H9 (cell line): ENCODE measurements at regions not wholly inside any gene's neighbourhood (a gene's known extent, or its start where the extent isn't known, plus 50 kb on each side); places are given as distances from the start of the nearest gene placed in this dataset.

Experiments
- DNase-seq: peaks from one replicate; pipeline ENCODE4 v3.0.0-alpha.2; 2017
- H2AFZ ChIP-seq: one replicate; pipeline ENCODE4 v1.6.1; 2013; ENCODE audit warnings: mild to moderate bottlenecking, low read length, control low read depth, moderate library complexity
- H2AK5ac ChIP-seq: 2 replicates; pipeline ENCODE4 v1.6.1; 2013; ENCODE audit warnings: low read length, control low read depth, mixed read lengths; ENCODE audit not compliant: insufficient read length
- H2BK120ac ChIP-seq: one replicate; pipeline ENCODE4 v1.6.1; 2013; ENCODE audit warnings: low read depth, mild to moderate bottlenecking, low read length, control low read depth, inconsistent platforms; ENCODE audit not compliant: poor library complexity, severe bottlenecking
- H2BK12ac ChIP-seq: 2 replicates; pipeline ENCODE4 v1.6.1; 2013; ENCODE audit warnings: low read length, control low read depth, mixed read lengths, low read depth; ENCODE audit not compliant: insufficient read length
- H2BK15ac ChIP-seq: 2 replicates; pipeline ENCODE4 v1.6.1; 2013; ENCODE audit warnings: low read depth, low read length, control low read depth
- H2BK20ac ChIP-seq: one replicate; pipeline ENCODE4 v1.6.1; 2013; ENCODE audit warnings: low read depth, mild to moderate bottlenecking, low read length, control low read depth, inconsistent platforms; ENCODE audit not compliant: poor library complexity, severe bottlenecking
- H2BK5ac ChIP-seq: 2 replicates; pipeline ENCODE4 v1.6.1; 2013; ENCODE audit warnings: low read length, control low read depth, mixed read lengths; ENCODE audit not compliant: insufficient read length
- H3K14ac ChIP-seq: 2 replicates; pipeline ENCODE4 v1.6.1; 2013; ENCODE audit warnings: low read length, control low read depth; ENCODE audit not compliant: insufficient read depth
- H3K18ac ChIP-seq: 2 replicates; pipeline ENCODE4 v1.6.1; 2013; ENCODE audit warnings: low read depth, mild to moderate bottlenecking, mixed read lengths, low read length, control low read depth; ENCODE audit not compliant: insufficient read length
- H3K23ac ChIP-seq: 2 replicates; pipeline ENCODE4 v1.6.1; 2013; ENCODE audit warnings: low read length, control low read depth, mixed read lengths, low read depth; ENCODE audit not compliant: insufficient read length
- H3K23me2 ChIP-seq: 2 replicates; pipeline ENCODE4 v1.6.1; 2013; ENCODE audit warnings: low read depth, mild to moderate bottlenecking, mixed read lengths, low read length, control low read depth; ENCODE audit not compliant: insufficient read length, poor library complexity, severe bottlenecking
- H3K27ac ChIP-seq: 2 replicates; pipeline ENCODE4 v1.5.1; 2013; ENCODE audit warnings: low read length, control low read depth, mixed read lengths, low read depth; ENCODE audit not compliant: insufficient read length
- H3K27me3 ChIP-seq: 2 replicates; pipeline ENCODE4 v1.6.1; 2013; ENCODE audit warnings: low read length, control low read depth, inconsistent platforms; ENCODE audit not compliant: insufficient read depth
- H3K4ac ChIP-seq: 2 replicates; pipeline ENCODE4 v1.6.1; 2013; ENCODE audit warnings: low read depth, mild to moderate bottlenecking, control low read depth, inconsistent platforms, low read length, moderate library complexity
- H3K4me1 ChIP-seq: 2 replicates; pipeline ENCODE4 v1.6.1; 2013; ENCODE audit warnings: low read length, control low read depth, inconsistent platforms; ENCODE audit not compliant: insufficient read depth
- H3K4me2 ChIP-seq: 2 replicates; pipeline ENCODE4 v1.6.1; 2013; ENCODE audit warnings: low read length, control low read depth, mixed read lengths; ENCODE audit not compliant: insufficient read length, insufficient read depth
- H3K56ac ChIP-seq: 2 replicates; pipeline ENCODE4 v1.6.1; 2013; ENCODE audit warnings: low read depth, mild to moderate bottlenecking, mixed read lengths, low read length, control low read depth; ENCODE audit not compliant: insufficient read length
- H3K79me1 ChIP-seq: 2 replicates; pipeline ENCODE4 v1.6.1; 2013; ENCODE audit warnings: low read depth, mild to moderate bottlenecking, moderate library complexity, low read length, control low read depth, inconsistent platforms; ENCODE audit not compliant: insufficient read depth, poor library complexity, severe bottlenecking
- H3K79me2 ChIP-seq: 2 replicates; pipeline ENCODE4 v1.6.1; 2013; ENCODE audit warnings: low read length, control low read depth, inconsistent platforms; ENCODE audit not compliant: insufficient read depth
- H3K9ac ChIP-seq: 2 replicates; pipeline ENCODE4 v1.6.1; 2013; ENCODE audit warnings: low read length, control low read depth, mixed read lengths; ENCODE audit not compliant: insufficient read length; ENCODE audit errors: extremely low read depth
- H3K9me3 ChIP-seq: one replicate; pipeline ENCODE4 v1.6.1; 2013; ENCODE audit warnings: low read depth, low read length, inconsistent platforms; ENCODE audit not compliant: control insufficient read depth
- H3T11ph ChIP-seq: one replicate; pipeline ENCODE4 v1.6.1; 2013; ENCODE audit warnings: mild to moderate bottlenecking, low read length, control low read depth, inconsistent platforms
- H4K20me1 ChIP-seq: one replicate; pipeline ENCODE4 v1.6.1; 2013; ENCODE audit not compliant: control insufficient read depth, insufficient read length, insufficient read depth
- H4K5ac ChIP-seq: 2 replicates; pipeline ENCODE4 v1.6.1; 2013; ENCODE audit warnings: low read depth, mild to moderate bottlenecking, mixed read lengths, low read length, control low read depth; ENCODE audit not compliant: insufficient read length
- H4K8ac ChIP-seq: replicated peaks from 2 replicates; pipeline ENCODE4 v1.6.1; 2013; ENCODE audit warnings: low read length, control low read depth, mixed read lengths, low read depth; ENCODE audit not compliant: insufficient read length
- H4K91ac ChIP-seq: 2 replicates; pipeline ENCODE4 v1.6.1; 2013; ENCODE audit warnings: low read depth, mild to moderate bottlenecking, moderate library complexity, mixed read lengths, low read length, control low read depth; ENCODE audit not compliant: insufficient read length
- H3K27ac Mint-ChIP-seq, 3 experiments: 2 replicates in 2 of 3; 3 replicates in 1 of 3; pipeline ENCODE4 v1.8.0; 2020 to 2021; ENCODE audit warnings: mixed read lengths in 3 of 3, mild to moderate bottlenecking in 1 of 3, moderate library complexity in 1 of 3
- H3K27me3 Mint-ChIP-seq: 2 replicates; pipeline ENCODE4 v1.8.0; 2021; ENCODE audit warnings: low read depth, mild to moderate bottlenecking, moderate library complexity, mixed read lengths
- H3K36me3 Mint-ChIP-seq, 3 experiments: 2 replicates in 2 of 3; 3 replicates in 1 of 3; pipeline ENCODE4 v1.8.0; 2020 to 2021; ENCODE audit warnings: low read depth in 3 of 3, mixed read lengths in 3 of 3; ENCODE audit not compliant: insufficient read depth in 1 of 3
- H3K4me1 Mint-ChIP-seq, 2 experiments: 2 replicates each; pipeline ENCODE4 v1.8.0; 2020; ENCODE audit warnings: mixed read lengths in 2 of 2
- H3K4me3 Mint-ChIP-seq, 2 experiments: 2 replicates in 1 of 2; 3 replicates in 1 of 2; pipeline ENCODE4 v1.8.0; 2020 to 2021; ENCODE audit warnings: mild to moderate bottlenecking in 2 of 2, mixed read lengths in 2 of 2, moderate library complexity in 1 of 2
- H3K9me3 Mint-ChIP-seq, 2 experiments: 2 replicates in 1 of 2; 3 replicates in 1 of 2; pipeline ENCODE4 v1.8.0; 2020; ENCODE audit warnings: mild to moderate bottlenecking in 2 of 2, mixed read lengths in 2 of 2, moderate library complexity in 1 of 2
- CTCF ChIP-seq: fragments of 200-600 bp; sonication (generic); conservative IDR thresholded peaks from 3 replicates; pipeline ENCODE4 v1.8.0; 2021; ENCODE audit warnings: antibody characterized with exemption, mild to moderate bottlenecking
- WGBS: extraction: QIAGEN DNeasy Blood & Tissue Kit; methylation state at CpG from one replicate; pipeline ENCODE4 v1.1.7; 2013; ENCODE audit warnings: missing lambda C conversion rate, low lambda C conversion rate, mixed read lengths; ENCODE audit not compliant: insufficient read length; ENCODE audit errors: extremely low coverage; 5-methylcytosine and 5-hydroxymethylcytosine counted together

DNA sequence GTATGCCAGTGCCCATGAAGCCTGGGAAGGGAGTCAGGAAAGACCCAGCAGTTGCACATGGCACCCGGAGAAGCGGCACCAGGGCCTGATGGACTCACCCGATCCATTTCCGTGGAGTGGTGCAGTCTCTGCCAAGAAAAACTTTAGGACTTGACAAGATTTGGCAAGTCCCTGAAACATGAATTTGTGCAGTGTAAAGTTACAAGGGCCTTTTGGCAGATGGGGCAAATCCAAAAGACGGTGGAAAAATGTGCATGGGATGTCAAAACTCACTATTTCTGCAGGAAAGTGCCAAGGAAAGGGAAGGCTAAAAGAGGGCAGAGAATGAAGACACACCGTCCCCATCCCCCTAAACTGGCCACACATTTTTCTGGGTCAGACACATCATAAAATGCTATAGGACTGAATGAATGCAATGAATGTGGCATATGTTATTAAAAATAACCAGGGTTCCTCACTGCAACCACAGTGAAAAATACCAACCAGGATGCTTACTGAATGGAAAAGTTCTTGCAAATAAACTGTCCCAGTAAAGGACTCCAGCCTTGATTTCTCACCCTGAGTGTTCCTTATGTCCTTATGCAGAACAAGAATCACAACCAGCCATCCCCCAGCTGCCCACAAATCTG, 173.5 kb upstream of the SIX2 start:
- Mint-ChIP-seq H3K4me1 (peaks cover 4 to 5% of the 10 kb centered on the region in 2 experiments; a peak in 3 of 4 replicates), H3K9me3 (no peaks in the 10 kb centered on the region)

More for the DNA sequence above, 173.5 kb upstream of the SIX2 start:
- no peak overlapping the region for H3K9ac ChIP-seq
- H4K20me1 ChIP-seq = no peaks in the 10 kb centered on the region
- Mint-ChIP-seq H3K27ac (no peak overlapping the region), H3K27me3 (peaks cover 6% of the 10 kb centered on the region), H3K36me3 (no peaks in the 10 kb centered on the region), H3K4me3 (no peak overlapping the region; a peak in 1 of 5 replicates)
- TF ChIP-seq CTCF = no peak
- no peak overlapping the region for H2BK20ac ChIP-seq
- WGBS = no CpG with 5 or more reads among the region's 6 CpGs
- no peak for DNase-seq
- H3T11ph ChIP-seq = no peak overlapping the region
- no peaks in the 10 kb centered on the region for H3K4me1 ChIP-seq
- no peak overlapping the region for H3K14ac ChIP-seq
- no peak overlapping the region for H4K8ac ChIP-seq
- no peak overlapping the region for H3K4me2 ChIP-seq
- no peak overlapping the region for H3K56ac ChIP-seq
- no peak overlapping the region for H2AK5ac ChIP-seq
- no peak overlapping the region for H3K27ac ChIP-seq
- no peak overlapping the region for H2BK15ac ChIP-seq
- H4K91ac ChIP-seq = no peak overlapping the region
- H2BK12ac ChIP-seq = no peak overlapping the region
- no peaks in the 10 kb centered on the region for H3K23me2 ChIP-seq
- no peaks in the 10 kb centered on the region for H3K79me2 ChIP-seq
- H3K79me1 ChIP-seq = no peaks in the 10 kb centered on the region
- H3K4ac ChIP-seq = no peak overlapping the region
- H3K9me3 ChIP-seq = no peaks in the 10 kb centered on the region
- H3K18ac ChIP-seq = no peak overlapping the region
- no peak overlapping the region for H2AFZ ChIP-seq
- no peak overlapping the region for H2BK120ac ChIP-seq
- no peak overlapping the region for H4K5ac ChIP-seq
- H2BK5ac ChIP-seq = no peak overlapping the region
- no peaks in the 10 kb centered on the region for H3K27me3 ChIP-seq
- no peak overlapping the region for H3K23ac ChIP-seq
